ENCODE measurements at regions not wholly inside any gene's neighbourhood (a gene's known extent, or its start where the extent isn't known, plus 50 kb on each side); places are given as distances from the start of the nearest gene placed in this dataset.
"Not testable (repeated sequence)": the region's sequence is repeated elsewhere in the genome, so short reads cannot be mapped to it uniquely, and the experiment has no call there.

DNA sequence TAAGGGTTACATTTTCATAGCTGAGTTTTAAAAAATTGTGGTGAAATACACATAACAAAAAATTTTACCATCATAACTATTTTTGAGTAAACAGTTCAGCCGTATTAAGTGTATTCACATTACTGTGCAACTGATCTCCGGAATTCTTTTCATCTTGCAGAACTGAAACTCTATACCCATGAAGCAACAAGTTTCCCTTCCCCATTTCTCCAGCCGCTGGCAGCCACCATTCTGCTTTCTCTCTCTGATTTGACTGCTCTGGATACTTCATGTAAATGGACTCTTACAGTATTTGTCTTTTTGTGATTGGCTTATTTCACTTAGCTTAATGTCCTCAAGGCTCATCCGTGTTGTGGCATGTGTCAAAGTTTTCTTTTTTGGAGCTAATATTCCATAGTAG, 341.6 kb downstream of the QKI start:
- peaks cover 9% of the 10 kb centered on the region for H3K4me1 ChIP-seq (ENCODE audit: insufficient read depth, low read length)
- H3K9ac ChIP-seq (ENCODE audit: low read depth, low read length), result no peak overlapping the region
- no peaks in the 10 kb centered on the region for H3K36me3 ChIP-seq (ENCODE audit: insufficient read depth, low read length)
- H3K9me3 ChIP-seq (ENCODE audit: control insufficient read depth, insufficient read depth, low read length), result no peaks in the 10 kb centered on the region

DNA sequence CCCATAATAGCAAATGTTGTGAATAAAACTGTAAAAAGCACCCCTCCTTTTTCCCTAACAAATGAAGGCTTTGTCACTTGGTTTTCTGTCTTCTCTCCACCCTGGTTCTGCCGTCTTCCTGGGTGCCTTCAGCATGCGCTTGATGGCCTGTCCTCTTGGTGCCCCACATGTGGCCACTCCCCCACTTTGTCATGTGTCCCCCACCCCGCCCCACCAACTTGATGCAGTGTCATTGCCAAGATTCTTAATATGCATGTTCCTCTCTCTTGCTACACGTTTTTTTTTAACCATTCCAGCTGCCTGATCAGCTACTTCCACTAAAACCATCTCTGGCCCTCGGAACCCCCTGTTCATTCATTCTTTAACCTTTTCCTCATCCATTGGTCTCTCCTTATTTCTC, 340.3 kb downstream of the QKI start:
- Histone ChIP-seq H3K9me3 (ENCODE audit: control insufficient read depth, insufficient read depth, low read length) (no peaks in the 10 kb centered on the region), H3K36me3 (ENCODE audit: insufficient read depth, low read length) (no peaks in the 10 kb centered on the region), H3K9ac (ENCODE audit: low read depth, low read length) (no peak overlapping the region)

DNA sequence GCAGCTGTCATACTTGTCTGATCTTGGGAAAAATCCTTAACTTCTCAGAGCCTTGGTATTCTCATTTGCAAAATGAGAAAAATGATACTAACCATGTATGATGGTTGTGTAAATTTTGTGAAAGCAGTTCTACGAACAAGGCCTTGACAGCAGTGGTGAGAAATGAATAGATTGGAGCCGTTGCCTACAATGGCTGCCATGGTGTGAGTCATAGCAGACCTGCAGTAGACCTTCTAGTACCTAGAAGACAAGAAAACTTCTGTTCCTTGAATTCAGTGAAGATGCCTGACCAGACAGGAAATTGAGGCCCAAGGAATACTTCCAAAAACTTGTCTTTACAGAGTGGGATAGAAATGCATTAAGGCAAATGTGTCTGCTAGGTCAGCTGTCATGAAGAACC, 338.9 kb downstream of the QKI start:
- H3K36me3 ChIP-seq (ENCODE audit: insufficient read depth, low read length), result no peaks in the 10 kb centered on the region
- no peaks in the 10 kb centered on the region for H3K9me3 ChIP-seq (ENCODE audit: control insufficient read depth, insufficient read depth, low read length)
- H3K4me1 ChIP-seq (ENCODE audit: insufficient read depth, low read length), result peaks cover 9% of the 10 kb centered on the region
- no peak overlapping the region for H3K9ac ChIP-seq (ENCODE audit: low read depth, low read length)

More for the DNA sequence above, 340.3 kb downstream of the QKI start:
- peaks cover 9% of the 10 kb centered on the region for H3K4me1 ChIP-seq (ENCODE audit: insufficient read depth, low read length)

DNA sequence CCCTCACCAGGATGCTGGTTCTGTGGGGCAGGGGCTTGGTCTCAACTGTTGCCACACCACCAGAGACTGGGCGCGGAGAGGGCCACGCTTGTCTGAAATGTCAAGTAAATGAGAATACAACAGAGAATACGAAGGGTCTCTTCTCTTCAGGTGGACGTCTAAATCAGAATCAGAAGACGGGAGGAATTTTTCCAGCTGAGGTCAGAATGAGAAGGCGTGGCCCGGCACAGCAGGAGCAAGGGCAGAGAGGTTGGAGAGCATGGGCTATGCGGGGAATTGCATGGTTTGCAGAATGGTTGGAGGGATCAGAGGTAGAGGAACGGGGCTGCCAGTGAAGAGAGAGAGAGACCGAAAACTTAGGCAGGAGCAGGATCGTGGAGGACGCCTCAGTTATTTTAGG, 337.9 kb downstream of the QKI start:
- Histone ChIP-seq H3K36me3 (ENCODE audit: insufficient read depth, low read length) (no peaks in the 10 kb centered on the region), H3K4me1 (ENCODE audit: insufficient read depth, low read length) (peaks cover 3% of the 10 kb centered on the region; the same call in 1 of the 2 replicates), H3K9ac (ENCODE audit: low read depth, low read length) (no peak overlapping the region), H3K9me3 (ENCODE audit: control insufficient read depth, insufficient read depth, low read length) (no peaks in the 10 kb centered on the region)

DNA sequence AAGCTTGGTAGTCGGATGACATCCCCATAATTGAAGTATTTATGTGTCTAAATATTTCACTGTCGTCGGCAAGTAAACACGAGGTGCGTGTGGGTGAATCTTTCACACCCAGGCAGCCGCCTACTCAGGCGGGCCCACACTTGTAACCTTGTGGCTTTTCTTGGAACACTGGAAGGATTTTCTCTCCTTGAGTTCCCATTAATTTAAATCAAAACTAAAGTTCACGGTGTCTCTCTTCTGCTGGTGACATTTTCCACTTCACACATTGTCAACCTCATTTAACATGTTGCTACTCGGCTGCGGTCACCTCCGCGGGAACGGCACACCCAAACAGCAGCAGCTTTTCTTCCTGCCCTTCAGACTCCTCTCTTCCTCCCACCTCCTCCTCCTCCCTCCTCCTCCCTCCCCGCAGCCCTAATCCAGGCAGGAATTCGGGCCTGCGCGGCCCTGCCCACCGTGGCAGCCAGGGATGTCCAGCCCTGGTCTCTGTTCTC, 336.6 kb downstream of the QKI start:
- H3K4me1 ChIP-seq (ENCODE audit: insufficient read depth, low read length), result no peaks in the 10 kb centered on the region
- H3K9me3 ChIP-seq (ENCODE audit: control insufficient read depth, insufficient read depth, low read length), result no peaks in the 10 kb centered on the region
- H3K9ac ChIP-seq (ENCODE audit: low read depth, low read length), result no peak overlapping the region
- H3K36me3 ChIP-seq (ENCODE audit: insufficient read depth, low read length), result no peaks in the 10 kb centered on the region

DNA sequence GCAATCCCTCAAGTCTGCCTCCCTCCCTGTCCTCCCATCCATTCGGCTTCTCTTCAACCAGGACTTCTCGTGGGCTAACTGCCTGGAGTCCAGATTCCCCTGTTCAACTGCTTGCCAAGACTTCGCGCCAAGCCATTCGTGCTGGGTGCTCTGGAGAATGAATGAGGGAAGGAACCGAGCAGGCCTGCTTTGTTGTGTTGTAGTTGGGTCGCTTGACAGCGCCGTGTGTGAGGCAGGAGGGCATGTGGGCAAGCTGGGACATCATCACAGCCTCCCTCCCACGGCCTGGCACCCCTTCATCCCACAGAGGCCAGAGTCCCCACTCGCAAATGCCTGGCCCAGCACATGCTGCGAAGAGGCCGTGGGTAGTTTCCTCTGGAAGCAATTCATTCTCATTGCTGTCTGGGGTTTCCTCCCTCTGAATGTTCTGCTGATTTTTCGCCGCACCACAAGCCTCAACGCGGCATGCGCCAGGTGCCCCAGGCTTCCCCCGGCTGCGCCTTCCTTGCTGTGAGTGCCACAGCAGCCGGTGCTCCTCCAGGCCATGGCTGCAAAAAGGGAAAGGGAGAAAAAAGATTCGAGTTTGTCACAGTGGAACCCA, 336.0 kb downstream of the QKI start:
- Histone ChIP-seq H3K4me1 (ENCODE audit: insufficient read depth, low read length) (no peaks in the 10 kb centered on the region), H3K9me3 (ENCODE audit: control insufficient read depth, insufficient read depth, low read length) (no peaks in the 10 kb centered on the region), H3K36me3 (ENCODE audit: insufficient read depth, low read length) (no peaks in the 10 kb centered on the region), H3K9ac (ENCODE audit: low read depth, low read length) (no peak overlapping the region)

DNA sequence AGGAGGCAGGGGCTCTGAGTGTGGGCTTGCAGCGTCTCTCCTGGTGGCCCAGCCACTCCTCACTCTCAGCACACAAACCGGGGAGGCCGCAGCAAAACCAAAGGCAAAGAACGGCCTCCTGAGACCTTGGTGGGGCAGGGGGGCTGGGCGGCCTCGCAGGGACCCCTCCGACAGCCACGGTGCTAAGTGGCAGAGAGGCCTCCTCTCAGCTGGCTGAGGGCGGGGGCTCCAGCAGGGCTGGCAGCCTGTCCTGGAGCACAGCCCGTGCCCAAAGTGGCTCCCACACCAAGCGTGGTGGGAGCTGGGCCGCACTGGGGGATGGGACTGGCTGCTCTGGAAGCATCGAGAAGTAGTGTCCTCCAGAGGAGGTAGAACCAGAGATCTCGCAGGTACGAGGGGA, 334.4 kb downstream of the QKI start:
- Histone ChIP-seq H3K4me1 (ENCODE audit: insufficient read depth, low read length) (no peaks in the 10 kb centered on the region), H3K9me3 (ENCODE audit: control insufficient read depth, insufficient read depth, low read length) (no peaks in the 10 kb centered on the region), H3K9ac (ENCODE audit: low read depth, low read length) (no peak overlapping the region), H3K36me3 (ENCODE audit: insufficient read depth, low read length) (no peaks in the 10 kb centered on the region)

DNA sequence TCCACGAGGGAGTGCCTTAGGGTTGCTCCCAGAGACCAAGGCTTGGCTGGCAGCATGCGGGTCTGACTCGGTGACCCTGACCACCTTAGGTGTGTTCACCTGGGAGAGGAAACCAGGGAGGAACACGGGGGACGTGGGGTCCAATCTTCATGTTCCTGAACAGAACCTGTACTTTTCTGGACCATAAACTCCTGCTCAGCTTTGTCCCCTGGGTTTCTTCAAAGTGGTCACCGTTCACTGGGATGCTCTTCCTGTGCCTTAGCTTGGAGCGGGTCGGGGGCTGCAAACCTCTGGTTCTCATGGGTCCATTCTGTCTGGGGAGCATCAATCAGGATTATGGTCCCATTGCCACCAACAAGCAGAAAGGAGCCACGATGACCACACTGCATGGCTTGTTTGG, 333.5 kb downstream of the QKI start:
- Histone ChIP-seq H3K4me1 (ENCODE audit: insufficient read depth, low read length) (no peaks in the 10 kb centered on the region), H3K9ac (ENCODE audit: low read depth, low read length) (no peak overlapping the region), H3K36me3 (ENCODE audit: insufficient read depth, low read length) (no peaks in the 10 kb centered on the region), H3K9me3 (ENCODE audit: control insufficient read depth, insufficient read depth, low read length) (no peaks in the 10 kb centered on the region)

DNA sequence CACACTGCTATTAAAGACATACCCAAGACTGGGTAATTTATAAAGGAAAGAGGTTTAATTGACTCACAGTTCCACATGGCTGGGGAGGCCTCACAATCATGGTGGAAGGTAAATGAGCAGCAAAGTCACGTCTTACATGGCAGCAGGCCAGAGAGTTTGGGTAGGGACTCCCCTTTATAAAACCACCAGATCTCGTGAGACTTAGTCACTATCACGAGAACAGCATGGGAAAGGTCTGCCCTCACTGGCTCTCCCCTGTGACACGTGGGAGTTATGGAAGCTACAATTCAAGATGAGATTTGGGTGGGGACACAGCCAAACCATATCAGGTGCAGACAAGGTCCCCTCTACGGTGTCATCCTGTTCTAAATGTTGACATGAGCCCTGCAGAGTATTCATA, 332.5 kb downstream of the QKI start:
- not testable (repeated sequence) for H3K4me1 ChIP-seq (ENCODE audit: insufficient read depth, low read length); H3K9me3 ChIP-seq (ENCODE audit: control insufficient read depth, insufficient read depth, low read length); H3K36me3 ChIP-seq (ENCODE audit: insufficient read depth, low read length); H3K9ac ChIP-seq (ENCODE audit: low read depth, low read length)

DNA sequence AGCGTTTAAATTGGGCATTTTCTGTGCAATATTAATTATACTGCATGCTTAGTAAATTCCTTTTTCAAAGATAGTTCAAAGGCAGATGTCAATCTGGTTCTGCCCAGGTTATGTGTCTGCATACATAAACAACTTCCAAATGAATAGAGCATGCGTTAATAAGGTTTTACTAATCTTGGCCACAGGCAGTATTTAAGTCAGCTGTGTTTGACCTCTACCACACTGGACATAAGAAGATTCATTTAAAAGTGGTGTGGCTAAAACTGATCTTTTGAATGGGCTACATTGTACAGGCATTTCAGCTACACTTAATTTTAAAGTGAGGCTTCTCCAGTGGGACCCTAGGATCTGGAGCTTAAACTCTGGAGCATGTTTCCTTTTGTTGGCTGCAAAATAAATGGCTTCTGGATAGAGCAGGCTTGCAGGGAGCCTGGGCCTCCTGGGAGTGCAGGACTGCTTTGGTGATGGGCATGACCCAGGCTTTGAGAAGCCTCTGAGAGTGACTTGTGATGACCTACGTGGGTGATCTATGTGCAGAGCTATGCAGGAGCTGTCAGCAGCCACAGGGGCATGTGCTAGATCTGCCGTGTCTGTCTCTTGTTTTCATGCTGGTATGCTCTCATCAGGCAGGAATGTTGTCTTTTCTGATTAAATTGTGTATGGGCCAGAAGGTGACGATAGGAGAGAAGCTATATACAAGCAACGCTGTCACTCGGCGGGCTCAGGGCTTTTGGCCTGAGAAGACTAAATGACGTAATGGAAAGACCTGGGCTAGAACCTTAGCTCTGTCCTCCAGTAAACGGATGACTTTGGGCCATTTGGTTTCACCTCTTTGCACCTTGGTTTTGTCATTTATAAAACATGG, 331.2 kb downstream of the QKI start:
- no peaks in the 10 kb centered on the region for H3K9me3 ChIP-seq (ENCODE audit: control insufficient read depth, insufficient read depth, low read length)
- H3K36me3 ChIP-seq (ENCODE audit: insufficient read depth, low read length), result no peaks in the 10 kb centered on the region
- H3K9ac ChIP-seq (ENCODE audit: low read depth, low read length), result no peak overlapping the region
- H3K4me1 ChIP-seq (ENCODE audit: insufficient read depth, low read length), result no peaks in the 10 kb centered on the region

DNA sequence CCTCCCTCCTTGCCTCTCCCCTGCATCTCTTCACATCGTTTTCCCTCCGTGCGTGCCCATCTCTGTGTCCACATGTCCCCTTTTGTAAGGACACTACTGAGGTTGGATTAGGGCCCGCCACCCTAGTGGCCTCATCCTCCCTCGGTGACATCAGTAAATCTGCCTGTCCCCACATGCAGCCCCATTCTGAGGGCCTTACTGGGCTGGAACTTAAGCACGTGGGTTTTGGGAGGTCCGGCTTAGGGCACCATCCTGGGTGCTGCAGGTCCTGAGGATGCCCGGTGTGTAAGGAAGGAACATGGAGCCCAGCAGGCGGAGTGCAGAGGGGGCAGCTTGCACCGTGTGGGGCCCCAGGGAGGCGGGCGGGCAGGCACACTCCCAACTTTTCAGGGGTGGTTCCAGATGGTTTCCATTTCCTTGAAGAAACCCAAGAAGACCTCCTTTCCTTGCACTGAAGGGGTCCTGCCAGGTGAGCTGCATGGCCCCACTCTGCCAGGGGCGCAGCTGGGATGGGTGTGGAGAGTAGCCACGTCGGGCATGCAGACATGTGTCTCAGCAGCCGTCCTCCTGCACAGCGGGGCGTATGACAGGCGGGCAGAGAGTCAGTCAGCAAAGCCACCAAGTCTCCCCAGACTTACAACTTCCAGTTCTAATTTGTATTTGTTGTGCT, 329.9 kb downstream of the QKI start:
- Histone ChIP-seq H3K9me3 (ENCODE audit: control insufficient read depth, insufficient read depth, low read length) (no peaks in the 10 kb centered on the region), H3K9ac (ENCODE audit: low read depth, low read length) (no peak overlapping the region), H3K36me3 (ENCODE audit: insufficient read depth, low read length) (no peaks in the 10 kb centered on the region), H3K4me1 (ENCODE audit: insufficient read depth, low read length) (no peaks in the 10 kb centered on the region)

DNA sequence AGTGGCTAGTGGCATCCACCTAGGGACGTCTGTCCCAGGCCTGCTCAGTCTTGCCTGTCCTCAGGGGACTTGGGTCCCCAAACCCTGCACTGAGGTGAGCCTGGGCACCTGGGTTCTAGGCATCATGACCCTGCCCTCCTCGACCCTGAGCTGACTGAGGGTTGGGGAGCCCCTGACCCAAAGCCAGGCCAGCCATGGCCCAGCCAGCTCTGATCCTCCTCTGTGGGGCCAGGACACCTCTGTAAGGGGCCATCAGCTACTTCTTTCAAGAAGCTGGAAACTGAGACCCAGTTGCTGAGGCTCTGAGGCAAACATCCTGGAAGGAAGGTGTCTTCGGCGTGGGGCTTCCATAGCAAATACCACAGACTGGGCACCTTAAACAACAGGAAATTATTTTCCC, 329.3 kb downstream of the QKI start:
- no peaks in the 10 kb centered on the region for H3K9me3 ChIP-seq (ENCODE audit: control insufficient read depth, insufficient read depth, low read length)
- no peak overlapping the region for H3K9ac ChIP-seq (ENCODE audit: low read depth, low read length)
- H3K4me1 ChIP-seq (ENCODE audit: insufficient read depth, low read length), result no peaks in the 10 kb centered on the region
- H3K36me3 ChIP-seq (ENCODE audit: insufficient read depth, low read length), result no peaks in the 10 kb centered on the region

DNA sequence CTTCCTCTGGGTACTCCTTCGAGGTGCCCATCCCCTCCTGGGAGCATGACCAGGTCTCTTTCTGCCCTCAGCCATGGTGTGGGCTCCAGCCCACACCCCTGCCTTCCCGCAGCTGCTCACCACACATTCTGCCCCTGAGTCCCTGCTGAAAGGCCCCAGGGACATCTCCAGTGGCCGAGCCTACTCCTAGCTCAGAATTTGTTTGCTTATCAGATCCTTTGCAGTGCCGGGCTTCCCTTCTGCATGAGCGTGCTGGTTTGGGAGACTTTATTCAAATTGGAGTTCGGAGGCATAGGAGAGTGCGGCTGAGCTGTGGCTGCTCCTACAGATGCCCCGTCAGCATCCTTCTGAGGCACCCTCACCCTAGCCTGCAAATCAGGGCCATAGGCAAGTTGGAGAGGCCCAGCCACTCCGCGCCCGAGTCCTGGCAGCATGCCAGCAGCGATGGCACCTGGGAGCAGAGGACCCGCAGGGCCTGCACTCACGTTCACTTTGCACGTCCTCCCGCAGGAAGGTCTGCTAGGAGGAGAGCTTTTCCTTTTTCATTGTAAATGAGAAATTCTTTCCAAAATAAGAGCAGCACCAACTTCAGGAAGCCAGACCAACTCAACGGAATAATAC, 327.3 kb downstream of the QKI start:
- H3K36me3 ChIP-seq (ENCODE audit: insufficient read depth, low read length), result no peaks in the 10 kb centered on the region
- H3K9me3 ChIP-seq (ENCODE audit: control insufficient read depth, insufficient read depth, low read length), result no peaks in the 10 kb centered on the region
- H3K9ac ChIP-seq (ENCODE audit: low read depth, low read length), result no peak overlapping the region
- H3K4me1 ChIP-seq (ENCODE audit: insufficient read depth, low read length), result no peaks in the 10 kb centered on the region

DNA sequence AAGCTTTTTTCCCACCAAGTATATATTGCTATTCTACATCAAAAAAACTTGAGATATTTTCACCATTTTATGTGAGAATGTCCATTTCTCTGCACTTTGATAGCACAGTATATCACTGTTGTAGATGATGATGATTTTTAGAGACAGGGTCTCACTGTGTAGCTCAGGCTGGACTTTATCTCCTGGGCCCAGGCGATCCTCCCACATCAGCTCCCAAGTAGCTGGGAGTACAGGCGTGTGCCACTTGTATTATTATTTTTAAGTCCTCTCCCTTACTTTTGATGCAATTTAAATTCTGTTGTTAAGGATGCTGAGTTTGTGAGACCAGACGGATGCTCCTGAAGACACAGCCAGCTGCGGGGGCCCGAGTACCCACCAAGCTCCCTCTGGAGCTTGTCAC, 326.8 kb downstream of the QKI start:
- Histone ChIP-seq H3K9me3 (ENCODE audit: control insufficient read depth, insufficient read depth, low read length) (no peaks in the 10 kb centered on the region), H3K9ac (ENCODE audit: low read depth, low read length) (no peak overlapping the region), H3K4me1 (ENCODE audit: insufficient read depth, low read length) (no peaks in the 10 kb centered on the region)

More for the DNA sequence above, 326.8 kb downstream of the QKI start:
- no peaks in the 10 kb centered on the region for H3K36me3 ChIP-seq (ENCODE audit: insufficient read depth, low read length)
